Suppressor macrophage treated with lipopolysaccharide for 4 hours (primary cell): ENCODE measurements at regions not wholly inside any gene's neighbourhood (a gene's known extent, or its start where the extent isn't known, plus 50 kb on each side); places are given as distances from the start of the nearest gene placed in this dataset.
A peak's percentile ranks its signal among the peaks of the same experiment; 100 is the strongest.
"Not testable (repeated sequence)": the region's sequence is repeated elsewhere in the genome, so short reads cannot be mapped to it uniquely, and the experiment has no call there.

Experiments used
- DNase-seq: peaks from one replicate; pipeline ENCODE4 v3.0.0-alpha.2; 2020

DNA sequence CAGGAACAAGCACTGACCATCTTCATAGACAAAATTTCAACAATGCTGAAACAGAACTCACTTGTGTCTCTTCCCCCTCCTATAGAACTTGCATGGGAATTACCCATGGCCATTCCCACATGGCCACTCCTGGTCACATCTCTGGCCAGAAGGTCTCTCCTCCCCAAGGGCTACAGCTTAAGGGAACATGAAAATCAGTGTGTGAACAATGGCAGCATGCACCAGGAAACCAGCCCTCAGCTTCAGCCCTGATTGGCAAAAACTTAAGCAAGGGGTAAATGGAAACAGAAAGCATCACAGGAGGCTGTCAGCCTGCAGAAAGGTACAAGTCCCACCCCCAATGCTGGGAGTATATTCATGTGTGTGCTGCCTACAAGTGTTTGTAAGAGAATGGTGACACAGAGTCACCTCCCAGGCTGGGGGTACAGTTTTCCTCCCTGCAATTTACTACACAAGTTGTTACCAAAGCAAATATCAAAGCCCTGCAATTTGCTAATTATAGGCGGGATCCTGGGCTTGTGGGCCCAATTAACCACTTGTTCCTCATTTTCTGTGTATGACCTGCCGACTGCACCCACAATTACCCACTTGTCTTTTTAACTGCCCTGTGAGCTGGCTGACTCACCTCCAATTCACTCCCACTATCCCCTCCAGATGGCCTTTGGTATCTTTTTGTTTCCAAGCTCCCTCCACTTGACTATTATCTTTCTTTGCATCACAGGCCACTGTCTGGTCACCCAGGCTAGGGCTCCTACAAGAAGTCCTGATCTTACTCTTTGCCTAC is 84.4 kb upstream of the HES1 start:
- peak; percentile 82 for DNase-seq

DNA sequence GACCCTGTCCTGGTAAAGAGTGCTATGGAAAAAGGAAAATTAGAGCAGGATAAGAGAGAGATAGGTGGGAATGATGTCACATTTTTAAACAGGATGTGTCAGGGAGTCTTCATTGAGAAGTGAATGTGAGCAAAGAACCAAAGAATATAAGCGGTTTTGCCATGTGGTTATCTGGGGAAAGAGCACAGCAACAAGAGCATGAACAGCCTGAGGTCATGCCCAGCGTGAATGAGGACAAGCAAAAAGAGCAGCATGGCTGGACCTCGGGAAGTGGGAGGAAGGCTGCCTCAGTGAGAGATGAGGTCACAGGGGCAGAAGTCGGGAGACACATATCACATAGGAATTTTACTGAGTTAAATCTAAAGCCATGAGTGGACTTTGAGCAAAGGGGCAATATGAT is 82.8 kb upstream of the HES1 start:
- DNase-seq, result no peak

DNA sequence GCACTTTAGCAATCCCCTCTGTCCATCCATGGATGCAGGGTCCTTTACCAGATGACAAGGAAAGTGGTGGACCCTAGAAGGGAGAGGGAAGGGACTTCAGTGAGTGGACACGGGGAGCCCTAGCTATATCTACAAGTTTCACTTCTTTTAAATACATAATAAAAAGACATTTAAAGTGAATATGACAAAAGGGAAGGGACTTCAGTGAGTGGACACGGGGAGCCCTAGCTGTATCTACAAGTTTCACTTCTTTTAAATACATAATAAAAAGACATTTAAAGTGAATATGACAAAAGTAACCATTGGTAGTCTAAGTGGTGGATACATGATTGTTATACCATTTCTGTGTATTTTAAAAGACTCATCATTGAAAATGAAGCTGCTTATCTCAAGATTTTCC is 81.9 kb upstream of the HES1 start:
- DNase-seq, result peak; percentile 56

DNA sequence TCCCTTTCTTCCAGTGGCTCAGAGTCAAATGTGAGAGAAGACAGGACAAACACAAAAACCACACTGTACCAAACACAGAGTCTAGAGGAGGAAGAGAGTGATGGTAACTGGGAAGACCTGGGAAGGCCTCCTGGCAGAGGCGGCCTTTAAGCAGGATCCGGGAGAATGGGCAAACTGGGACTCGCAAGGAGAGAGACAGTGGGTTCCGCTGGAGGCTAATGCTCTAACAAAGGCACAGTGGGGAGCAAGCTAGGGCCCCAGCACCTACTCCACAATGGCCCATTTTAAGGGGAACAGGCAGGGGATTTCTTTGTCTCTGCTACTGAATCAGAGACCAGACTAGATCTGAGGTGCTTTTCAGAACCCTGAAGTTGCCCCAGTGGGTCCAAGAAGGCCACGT is 81.4 kb upstream of the HES1 start:
- no peak for DNase-seq

DNA sequence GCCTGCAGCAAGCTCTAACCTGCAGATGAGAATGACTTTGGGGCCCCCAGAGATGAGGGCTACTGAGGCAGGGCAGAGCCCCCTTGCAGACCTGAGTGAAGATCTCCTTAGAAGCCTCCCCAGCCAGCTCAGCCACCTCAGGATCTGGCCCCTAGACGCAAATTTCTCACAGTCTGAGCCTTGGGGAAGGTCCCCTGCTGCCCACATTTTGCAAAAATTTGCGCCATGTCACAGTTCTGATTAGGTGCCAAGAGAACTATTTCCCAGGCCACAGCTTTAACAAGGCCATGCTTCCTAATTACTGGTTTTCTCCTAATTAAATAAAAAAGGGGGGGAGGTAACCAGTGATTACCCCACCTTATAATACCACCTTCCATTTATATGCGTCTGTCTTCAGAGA is 81.0 kb upstream of the HES1 start:
- no peak for DNase-seq

DNA sequence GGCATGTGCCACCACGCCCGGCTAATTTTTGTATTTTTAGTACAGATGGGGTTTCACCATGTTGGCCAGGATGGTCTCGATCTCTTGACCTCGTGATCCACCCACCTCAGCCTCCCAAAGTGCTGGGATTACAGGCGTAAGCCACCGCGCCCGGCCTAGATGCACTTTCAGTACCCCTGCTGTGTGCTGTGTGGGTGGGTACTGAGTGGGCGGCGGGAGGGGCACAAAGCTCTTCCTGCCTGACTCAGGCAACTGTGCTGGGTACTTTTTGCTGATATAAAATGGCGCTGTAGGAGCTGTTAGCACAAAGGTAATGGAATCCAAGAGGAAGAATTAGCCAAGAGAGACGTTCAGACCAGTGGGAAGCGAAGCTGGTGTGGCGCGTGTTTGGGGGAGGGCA is 79.6 kb upstream of the HES1 start:
- not testable (repeated sequence) for DNase-seq

DNA sequence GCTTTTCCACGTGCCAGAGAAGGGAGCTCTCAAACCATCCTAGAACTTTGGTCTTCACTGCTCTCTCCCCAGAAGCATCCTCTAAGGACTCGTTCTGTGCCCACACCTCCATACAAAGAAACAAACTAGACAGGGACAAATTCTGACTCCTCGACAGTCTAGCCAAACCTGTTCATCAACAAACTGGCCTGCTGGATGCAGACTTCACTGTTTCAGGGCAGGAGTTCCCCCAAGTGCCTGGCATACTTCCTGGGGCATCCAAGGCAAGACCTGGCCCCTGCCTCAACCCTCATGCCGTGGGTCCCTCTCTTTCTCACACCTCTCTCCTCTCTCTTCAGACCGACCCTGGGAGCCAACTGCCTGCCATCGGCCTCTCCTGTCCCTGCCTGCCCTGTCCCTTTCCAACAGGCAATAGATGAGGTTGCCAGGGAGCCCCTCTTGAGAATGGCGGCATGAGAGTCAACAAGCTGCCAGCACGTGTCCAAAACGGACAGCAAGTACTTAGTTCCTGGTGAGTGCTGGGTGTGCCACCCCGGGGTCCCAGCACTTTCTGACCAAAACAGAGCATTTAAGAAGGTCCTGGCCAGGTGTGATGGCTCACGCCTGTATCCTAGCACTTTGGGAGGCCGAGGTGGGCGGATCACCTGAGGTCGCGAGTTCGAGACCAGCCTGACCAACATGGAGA is 79.1 kb upstream of the HES1 start:
- DNase-seq, result no peak

DNA sequence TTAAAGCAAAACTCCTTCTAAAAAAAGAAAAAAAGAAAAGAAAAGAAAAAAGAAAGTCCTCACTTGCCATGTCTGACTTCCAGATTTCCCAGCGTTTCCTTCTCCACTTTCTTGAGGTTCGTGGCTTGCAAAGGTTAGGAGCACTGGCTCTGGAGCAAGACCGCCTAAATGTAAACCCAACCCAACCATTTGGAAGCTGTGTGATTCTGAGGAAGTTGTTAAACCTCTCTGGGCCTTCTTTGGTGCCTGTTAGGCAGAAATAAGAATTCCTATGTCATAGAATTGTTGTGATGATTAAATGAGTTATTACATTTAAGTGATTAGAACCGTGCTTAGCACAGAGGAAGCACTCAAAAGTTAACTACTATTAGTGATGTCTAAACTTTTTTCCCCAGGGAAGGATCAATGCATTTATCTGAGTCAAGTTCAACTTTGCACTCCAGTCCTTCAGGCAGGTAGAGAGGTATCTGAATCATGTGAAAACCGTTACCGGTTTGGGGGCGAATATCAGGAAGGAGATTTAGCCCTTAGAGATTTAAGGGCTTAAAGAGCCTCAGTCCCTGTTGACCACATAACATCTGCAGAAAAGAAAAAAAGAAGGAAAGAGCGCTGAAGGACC is 78.3 kb upstream of the HES1 start:
- no peak for DNase-seq

DNA sequence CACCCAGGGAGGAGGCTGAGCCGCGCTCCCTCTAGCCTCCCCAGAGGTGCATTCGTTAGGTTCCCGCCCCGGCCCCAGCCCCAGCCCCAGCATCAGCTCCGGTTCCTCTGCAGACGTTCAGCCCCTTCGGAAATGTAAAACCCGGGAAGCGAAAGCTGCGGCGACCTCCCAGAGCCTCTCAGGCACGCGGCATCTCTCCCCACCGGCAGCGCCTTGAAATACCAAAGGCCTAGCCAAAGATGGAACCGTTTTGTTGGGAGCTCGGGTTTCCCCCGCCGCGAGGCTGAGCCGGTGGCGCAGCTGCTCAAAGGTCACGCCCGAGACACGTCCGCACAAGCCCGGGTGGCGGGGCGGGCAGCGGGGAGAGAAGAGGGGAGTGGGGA is 77.8 kb upstream of the HES1 start:
- DNase-seq, result peak; percentile 61

DNA sequence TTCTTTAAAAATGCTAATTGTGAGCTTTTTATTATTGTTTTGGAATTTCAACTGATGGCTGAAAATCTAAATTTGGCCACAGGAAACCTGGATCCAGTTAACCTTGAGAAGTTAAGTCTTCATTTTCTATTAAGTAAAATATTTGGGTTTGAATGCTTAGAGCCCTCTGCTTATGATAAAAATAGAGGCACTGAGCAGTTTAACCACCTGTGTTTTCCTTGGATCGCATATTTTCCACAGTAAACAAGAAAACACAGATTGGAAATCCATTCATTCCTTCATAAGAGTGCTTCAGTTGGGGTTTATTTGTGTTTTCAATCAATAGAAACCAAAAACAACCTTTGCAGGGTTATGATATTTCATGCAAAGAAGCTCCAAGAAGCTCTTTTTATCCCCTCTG is 77.2 kb upstream of the HES1 start:
- DNase-seq, result no peak

DNA sequence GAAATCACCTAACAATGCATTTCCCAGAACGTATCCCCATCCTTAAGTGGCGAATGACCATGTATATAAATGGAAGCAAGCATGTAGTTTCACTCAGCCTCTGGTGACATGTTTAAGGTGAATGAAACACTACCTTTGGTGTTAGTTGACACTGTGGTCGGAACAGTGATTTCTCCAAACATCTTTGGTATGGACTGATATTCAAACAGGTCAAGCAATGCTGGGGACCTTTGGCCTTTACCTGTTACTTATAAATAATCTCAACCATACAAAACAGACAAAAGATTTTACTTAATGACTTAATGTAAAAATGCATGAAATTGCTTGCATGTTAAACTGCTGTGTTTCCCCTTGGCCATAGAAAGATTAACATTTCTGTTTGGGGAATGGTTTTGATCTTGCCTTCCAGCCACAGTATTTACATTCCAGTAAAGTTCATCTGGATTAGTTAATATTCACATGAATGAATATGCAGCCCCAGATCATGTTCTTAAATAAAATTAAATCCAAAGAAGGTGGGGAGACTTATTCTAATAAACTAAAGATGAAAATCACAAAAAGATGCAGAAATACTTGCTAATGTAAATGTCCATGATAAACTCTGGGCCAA is 74.4 kb upstream of the HES1 start:
- DNase-seq, result no peak

DNA sequence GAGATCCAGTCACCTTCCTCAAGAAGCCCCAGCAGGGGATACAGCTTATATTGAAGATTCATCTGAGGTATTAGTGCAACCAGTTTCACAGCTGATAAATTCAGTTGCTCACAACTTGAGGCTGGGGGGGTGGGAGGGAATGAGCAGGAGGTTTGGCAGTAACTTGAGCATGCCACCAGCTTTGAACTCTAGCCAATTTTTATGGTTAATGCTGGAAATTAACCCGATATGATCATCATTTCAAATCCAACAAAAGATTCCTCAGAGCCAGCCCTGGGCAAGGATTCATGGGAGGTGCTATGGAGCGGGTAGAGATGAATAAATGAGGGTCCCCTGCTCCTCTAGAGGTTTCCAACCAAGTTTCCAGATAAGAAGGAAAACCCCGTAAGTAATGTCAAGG is 73.1 kb upstream of the HES1 start:
- no peak for DNase-seq

DNA sequence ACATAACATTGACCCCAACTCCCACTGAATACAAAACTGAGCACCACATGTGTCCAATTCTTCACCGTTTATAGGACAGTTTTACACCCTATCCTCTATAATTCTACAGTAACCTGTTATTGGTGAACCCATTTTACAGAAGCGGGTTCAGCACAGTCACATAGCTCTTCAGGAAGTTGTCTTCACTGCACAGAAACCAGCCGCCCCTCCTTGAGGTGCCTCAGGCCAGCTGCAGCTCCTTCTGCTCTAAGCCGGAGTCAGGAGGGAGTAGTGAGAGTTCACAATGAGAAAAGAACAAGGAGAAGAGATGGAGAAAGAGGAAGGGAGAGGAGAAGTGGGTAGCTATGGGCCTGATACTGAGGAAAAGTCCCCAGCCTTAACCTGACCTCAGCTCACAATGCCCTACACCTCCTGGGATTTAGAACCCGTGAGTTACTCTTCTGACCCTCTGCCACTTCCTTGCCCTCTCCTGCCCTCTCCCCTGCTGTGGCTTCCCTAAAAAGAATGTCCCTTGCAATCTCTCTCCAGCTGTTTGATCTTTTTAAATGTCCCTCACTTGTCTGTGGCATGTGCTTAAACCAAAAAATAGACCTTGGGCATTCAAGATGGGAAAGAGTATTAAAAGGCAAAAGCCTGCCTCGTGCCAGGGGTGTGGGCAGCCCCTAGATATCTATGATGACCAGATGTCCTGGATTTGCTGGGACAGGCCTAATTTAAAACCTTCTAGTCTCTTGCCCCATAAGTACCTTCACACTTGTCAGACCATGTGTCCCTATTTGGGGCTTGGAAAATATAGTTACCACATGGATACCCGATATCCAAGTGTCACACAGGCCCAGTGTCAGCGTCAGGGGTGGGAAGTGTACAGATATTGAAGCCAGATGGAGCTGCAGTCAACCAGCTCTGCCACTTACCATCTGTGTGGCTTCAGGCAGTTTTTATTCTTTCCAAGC is 71.3 kb upstream of the HES1 start:
- no peak for DNase-seq

DNA sequence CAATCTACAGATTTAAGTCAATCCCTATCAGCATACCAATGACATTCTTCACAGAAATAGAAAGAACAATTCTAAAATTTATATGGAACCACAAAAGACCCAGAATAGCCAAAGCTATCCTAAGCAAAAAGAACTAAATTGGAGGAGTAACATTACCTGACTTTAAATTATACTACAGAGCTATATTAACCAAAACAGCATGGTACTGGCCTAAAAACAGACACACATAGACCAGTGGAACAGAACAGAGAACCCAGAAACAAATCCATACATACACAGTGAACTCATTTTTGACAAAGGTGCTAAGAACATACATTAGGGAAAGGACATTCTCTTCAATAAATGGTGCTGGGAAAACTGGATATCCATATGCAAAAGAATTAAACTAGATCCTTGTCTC is 68.6 kb upstream of the HES1 start:
- not testable (repeated sequence) for DNase-seq

DNA sequence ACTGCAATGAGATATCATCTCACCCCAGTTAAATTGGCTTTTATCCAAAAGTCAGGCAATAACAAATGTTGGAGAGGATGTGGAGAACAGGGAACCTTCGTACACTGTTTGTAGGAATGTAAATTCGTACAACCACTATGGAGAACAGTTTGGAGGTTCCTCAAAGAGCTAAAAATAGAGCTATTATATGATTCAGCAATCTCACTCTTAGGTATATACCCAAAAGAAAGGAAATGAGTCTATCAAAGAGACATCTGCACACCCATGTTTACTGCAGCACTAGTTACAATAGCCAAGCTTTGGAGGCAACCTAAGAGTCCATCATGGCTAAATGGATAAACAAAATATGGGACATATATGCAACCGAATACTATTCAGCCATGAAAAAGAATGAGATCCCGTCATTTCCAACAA is 68.0 kb upstream of the HES1 start:
- no peak for DNase-seq

DNA sequence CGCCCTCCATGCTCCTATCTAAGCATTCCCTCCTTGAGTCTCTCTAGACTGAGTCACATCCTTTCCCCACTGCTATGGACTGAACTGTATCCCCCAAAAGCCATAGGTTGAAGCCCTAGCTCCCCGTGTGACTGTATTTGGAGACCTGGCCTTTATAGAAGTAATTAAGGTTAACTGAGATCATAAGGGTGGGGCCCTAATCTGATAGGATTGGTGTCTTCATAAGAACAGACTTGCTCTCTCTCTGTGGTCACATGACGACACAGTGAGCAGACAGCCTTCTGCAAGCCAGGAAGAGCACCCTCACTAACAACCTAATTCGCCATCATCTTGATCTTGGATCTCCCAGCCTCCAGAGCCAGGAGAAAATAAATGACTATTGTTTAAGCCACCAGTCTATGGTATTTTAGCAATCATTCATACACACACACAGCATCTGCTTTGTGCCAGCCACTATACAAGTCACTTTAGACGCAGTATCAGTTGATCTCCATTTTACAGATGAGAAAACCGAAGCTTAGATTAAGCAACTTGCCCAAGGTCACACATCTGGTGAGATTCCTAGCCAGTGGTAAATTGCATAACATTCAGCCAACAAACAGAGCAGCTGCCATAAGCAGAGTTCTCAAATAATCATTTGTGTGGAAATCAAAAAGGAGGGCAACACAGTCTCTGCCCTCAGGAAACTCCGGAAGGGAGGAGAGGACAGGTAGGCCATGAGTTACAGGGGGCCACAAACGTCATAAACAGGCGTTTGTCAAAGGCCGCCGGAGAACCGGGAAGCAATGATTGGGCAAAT is 66.3 kb upstream of the HES1 start:
- DNase-seq, result peak; percentile 36

DNA sequence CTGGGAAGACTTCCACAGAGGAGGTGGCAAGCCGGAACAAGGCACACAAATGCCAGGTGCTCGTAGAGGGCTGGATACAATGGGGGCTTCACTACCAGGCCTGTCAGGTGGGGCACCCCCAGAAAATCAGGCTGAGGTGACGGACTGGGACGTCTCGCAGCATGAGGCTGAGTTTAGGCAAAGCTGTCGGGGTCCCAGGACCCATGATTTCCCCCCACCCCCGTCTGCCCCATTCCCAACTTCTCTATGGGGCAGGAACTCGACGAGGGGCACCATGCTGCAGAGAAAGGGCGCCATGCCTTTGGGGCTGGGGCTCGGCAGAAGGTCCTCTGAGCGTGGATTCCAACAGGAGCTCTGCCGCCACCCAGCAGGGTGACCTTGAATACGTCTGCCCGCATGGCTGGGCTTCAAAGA is 65.7 kb upstream of the HES1 start:
- DNase-seq, result no peak

DNA sequence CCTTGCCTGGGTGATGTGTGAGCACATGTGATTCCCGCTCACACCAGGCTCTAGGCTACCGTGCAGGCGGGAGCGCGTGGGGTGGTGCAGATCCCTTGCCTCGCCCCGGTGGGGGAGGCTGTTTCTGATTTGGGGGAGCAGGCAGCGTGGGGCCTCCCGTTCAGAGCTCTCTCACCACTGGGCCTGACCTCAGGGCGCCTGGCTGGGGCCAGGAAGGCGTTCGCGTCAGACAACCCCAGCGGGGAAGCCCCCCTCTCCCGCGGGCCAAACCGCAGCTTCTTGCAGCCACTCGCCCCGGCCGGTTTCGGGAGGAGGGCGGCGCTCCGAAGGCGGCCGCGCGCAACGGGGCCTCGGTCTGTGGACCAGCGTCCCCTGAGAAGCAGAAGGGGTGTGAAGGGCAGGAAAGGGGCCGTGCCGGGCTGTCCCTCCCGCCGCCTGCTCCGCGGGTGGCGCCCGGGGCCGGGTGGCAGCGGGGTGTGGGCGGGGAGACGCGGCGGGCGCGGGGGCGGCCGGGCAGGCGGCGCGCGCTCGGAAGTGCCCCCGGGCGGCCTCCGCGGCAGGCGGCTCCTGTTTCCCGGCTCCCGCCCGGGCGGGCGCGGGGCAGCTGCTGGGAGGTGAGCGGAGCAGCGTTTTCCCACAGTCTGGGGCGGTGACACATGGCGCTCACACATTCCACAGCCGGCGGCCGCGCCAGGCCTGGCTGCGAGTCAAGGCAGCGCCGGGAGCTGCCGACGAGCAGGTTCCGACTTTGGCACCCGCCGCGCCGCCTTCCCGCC is 65.1 kb upstream of the HES1 start:
- peak; percentile 95 for DNase-seq

DNA sequence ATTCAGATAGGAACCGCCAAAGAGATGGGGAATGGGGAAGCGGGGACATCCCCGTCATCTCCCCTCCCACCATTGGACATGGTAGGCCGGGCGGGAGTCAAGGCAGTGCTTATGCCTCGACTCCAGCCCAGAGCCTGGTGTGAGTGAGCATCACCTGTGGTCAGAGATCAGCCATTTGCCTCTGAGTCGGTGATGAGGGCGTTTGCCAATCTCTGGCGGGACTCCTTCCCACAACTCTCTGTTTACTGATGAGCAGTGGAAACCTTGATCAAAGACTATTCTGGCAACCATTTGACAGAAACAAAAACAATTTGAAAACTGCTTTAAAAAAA is 63.9 kb upstream of the HES1 start:
- DNase-seq, result peak; percentile 58

DNA sequence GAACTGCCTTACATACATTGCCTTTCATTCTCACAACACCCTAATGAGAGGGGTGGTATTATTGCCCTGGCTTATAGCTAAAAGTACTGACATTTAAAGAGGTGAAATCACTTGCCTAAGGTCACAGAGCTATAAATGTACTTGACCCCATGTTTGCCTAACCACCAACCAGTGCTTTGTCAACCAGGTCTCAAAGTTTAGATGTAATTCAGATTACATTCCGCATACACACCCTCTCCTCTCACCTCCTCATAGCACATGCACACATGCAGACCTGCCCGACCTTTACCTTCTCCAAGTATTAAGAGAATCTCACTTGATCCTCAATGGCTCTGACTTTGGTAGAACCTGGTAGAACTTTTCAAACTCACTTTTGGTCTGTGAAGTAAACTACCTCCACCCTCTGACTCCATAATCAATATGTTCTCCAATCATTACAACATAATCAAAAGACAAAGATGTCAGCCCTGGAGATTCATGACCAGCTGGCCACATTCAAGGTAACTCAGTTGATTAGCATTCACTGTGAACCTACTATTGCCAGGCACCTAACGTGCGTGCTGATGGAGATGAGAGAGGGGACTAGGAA is 63.2 kb upstream of the HES1 start:
- DNase-seq, result no peak

DNA sequence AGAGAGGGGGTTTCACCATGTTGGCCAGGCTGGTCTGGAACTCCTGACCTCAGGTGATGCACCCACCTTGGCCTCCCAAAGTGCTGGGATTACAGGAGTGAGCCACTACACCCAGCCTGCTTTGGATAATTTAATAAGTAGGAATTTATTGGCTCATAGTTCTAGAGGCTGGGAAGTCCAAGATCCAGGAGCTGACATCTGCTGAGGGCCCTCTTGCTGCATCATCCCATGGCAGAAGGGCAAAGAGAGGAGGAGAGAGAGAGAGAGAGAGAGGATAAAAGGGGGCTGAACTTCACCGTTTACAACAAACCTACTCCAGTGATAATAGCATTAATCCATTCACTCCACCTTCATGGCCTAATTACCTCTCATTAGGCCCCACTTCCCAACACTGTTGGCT is 62.0 kb upstream of the HES1 start:
- DNase-seq, result no peak
